ENCODE measurements at regions not wholly inside any gene's neighbourhood (a gene's known extent, or its start where the extent isn't known, plus 50 kb on each side); places are given as distances from the start of the nearest gene placed in this dataset.
"Not testable (repeated sequence)": the region's sequence is repeated elsewhere in the genome, so short reads cannot be mapped to it uniquely, and the experiment has no call there.

- H3K9me3 ChIP-seq, result no peaks in the 10 kb centered on the region
- H3K27ac ChIP-seq, result no peak overlapping the region
- H3K4me3 ChIP-seq, result no peak overlapping the region
- no peak for DNase-seq
- H3K36me3 ChIP-seq, result no peaks in the 10 kb centered on the region
- no peaks in the 10 kb centered on the region for H3K4me1 ChIP-seq
- TF ChIP-seq CTCF (IDR thresholded peaks at IDR 0.05) (no peak), POLR2A (IDR thresholded peaks at IDR 0.05) (no peak)
- intact Hi-C loops (cut with DNase I; ENCODE audit: low total_unique reads), result no loop called here
- H3K27me3 ChIP-seq, result no peaks in the 10 kb centered on the region
Measured at GRCh38 chr7:96778263-96778662, 68.6 kb upstream of the SEM1 start.

DNA sequence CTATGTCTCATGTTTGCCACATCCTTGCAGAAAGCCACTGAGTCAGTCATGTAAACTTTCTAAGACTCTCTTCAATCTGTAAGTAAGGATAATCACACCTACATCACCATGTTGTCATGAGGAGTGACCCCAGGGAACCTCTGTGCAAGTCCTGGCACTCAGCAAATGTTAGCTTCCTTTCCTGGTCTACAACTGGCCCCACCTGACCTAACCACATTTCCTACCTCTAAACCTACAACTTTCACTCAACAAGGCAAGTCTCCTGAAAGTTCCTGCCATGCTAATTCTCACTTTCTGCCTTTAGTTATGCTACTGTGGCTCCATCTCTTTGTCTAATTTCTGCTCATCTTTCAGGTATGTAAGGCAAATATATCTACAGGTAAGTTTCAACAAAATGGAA lies 72.3 kb upstream of the SEM1 start:
- DNase-seq, result no peak
- Histone ChIP-seq H3K27ac (no peak overlapping the region), H3K27me3 (no peaks in the 10 kb centered on the region), H3K4me1 (no peaks in the 10 kb centered on the region), H3K9me3 (no peaks in the 10 kb centered on the region), H3K36me3 (no peaks in the 10 kb centered on the region), H3K4me3 (no peak overlapping the region)
- TF ChIP-seq CTCF (IDR thresholded peaks at IDR 0.05) (no peak), POLR2A (IDR thresholded peaks at IDR 0.05) (no peak)
- intact Hi-C loops (cut with DNase I; ENCODE audit: low total_unique reads), result no loop called here

DNA sequence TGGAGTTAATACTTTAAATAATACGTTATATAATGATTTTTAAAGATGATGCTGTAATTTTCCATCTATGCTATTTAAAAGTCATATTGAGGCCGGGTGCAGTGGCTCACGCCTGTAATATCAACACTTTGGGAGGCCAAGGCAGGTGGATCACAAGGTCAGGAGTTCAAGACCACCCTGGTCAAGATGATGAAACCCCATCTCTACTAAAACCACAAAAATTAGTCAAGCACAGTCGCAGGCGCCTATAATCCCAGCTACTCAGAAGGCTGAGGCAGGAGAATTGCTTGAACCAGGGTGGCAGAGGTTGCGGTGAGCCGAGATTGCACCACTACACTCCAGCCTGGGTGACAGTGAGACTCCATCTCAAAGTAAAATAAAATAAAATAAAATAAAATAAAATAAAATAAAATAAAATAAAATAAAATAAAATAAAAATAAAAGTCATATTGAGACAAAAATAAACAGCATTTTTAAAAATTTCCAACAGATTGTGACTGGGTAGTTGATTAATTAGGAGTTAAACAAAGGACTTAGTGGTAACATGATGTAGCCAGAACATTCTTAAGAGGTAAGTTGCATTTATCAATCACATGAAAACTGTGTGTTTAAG lies 73.1 kb upstream of the SEM1 start:
- H3K4me1 ChIP-seq; H3K9me3 ChIP-seq; DNase-seq; H3K27me3 ChIP-seq; H3K36me3 ChIP-seq; intact Hi-C loops (cut with DNase I; ENCODE audit: low total_unique reads); H3K27ac ChIP-seq; H3K4me3 ChIP-seq: not testable (repeated sequence)

- H3K27me3 ChIP-seq, result no peaks in the 10 kb centered on the region
- intact Hi-C loops (cut with DNase I; ENCODE audit: low total_unique reads), result no loop called here
- TF ChIP-seq CTCF (IDR thresholded peaks at IDR 0.05), result no peak
- H3K4me1 ChIP-seq, result no peaks in the 10 kb centered on the region
- H3K4me3 ChIP-seq, result no peak overlapping the region
- H3K27ac ChIP-seq, result no peak overlapping the region
- H3K9me3 ChIP-seq, result no peaks in the 10 kb centered on the region
- DNase-seq, result no peak
- H3K36me3 ChIP-seq, result no peaks in the 10 kb centered on the region
Measured at GRCh38 chr7:96784597-96784996, 75.0 kb upstream of the SEM1 start.

DNA sequence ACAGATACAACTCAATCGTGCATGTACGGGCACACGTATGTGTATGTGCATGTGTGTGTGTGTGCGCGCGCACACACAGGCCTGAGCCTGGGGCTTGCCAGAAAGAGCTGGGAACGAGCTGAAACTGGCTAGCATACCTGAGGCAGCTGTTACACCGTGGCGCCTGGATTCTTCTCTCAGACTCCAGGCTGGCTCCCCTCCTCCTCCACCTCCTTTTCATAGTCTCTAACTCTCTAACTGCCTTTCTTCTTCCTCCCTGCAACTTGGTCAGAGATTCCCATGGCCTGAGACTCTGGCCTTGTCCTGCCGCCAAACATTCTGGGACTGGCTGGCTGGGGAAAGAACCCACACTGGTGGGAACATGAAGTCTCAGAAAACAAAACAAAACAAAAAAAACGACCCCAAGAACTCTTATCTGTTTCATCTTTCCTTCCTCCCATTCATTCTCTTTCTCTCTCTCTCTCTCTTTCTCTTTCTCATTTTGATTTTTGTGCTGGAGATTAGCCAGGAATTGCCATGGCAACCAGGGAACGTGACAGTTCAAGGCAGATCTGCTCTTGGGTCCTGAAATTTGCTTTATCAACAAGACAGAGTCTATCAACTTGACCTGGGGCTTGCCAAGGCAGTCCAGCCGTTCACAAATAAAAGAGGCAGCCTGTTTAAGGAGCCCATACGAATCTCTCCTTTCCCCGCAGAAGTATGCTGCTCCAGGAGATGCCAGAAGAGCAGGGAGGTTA lies 76.8 kb upstream of the SEM1 start:
- Histone ChIP-seq H3K4me1 (no peaks in the 10 kb centered on the region), H3K4me3 (no peak overlapping the region), H3K27me3 (no peaks in the 10 kb centered on the region), H3K9me3 (no peaks in the 10 kb centered on the region), H3K36me3 (no peaks in the 10 kb centered on the region), H3K27ac (no peak overlapping the region)
- intact Hi-C loops (cut with DNase I; ENCODE audit: low total_unique reads), result no loop called here
- no peak for TF ChIP-seq CTCF (IDR thresholded peaks at IDR 0.05)
- TF ChIP-seq POLR2A (IDR thresholded peaks at IDR 0.05), result no peak
- DNase-seq, result peak in 1 of 2 donors; percentile 15
